HCT116 (cell line): ENCODE measurements at regions not wholly inside any gene's neighbourhood (a gene's known extent, or its start where the extent isn't known, plus 50 kb on each side); places are given as distances from the start of the nearest gene placed in this dataset.

Source experiments
- ATAC-seq: fragments of 200-7000 bp; cut with Tn5 transposase; 2 replicates; pipeline ENCODE4 v1.9.1; 2020; ENCODE audit warnings: mild to moderate bottlenecking, moderate library complexity
- BruUV-seq: library from RNA; stranded (reverse); fragments of 400-500 nt; replicated peaks from 2 replicates; lab custom pipeline; 2021; lab: Mats Ljungman, UMichigan
- CTCF ChIA-PET: fragments of 300-600 bp; sonication (Branson Sonifier 250); formaldehyde crosslinking; loops from one replicate; lab custom pipeline; 2021; ENCODE audit warnings: antibody characterized with exemption; lab: Charles Lee
- POLR2A ChIA-PET: fragments of 300-600, 350-600 bp; sonication (Branson Sonifier 250); formaldehyde crosslinking; loops from one replicate; lab custom pipeline; 2021; ENCODE audit warnings: antibody characterized with exemption; lab: Charles Lee
- RAD21 ChIA-PET, 2 experiments: fragments of 300-600 bp; sonication (Branson Sonifier 250); formaldehyde crosslinking; loops; one replicate each; lab custom pipeline; 2023; ENCODE audit warnings: low total read pairs in 2 of 2; ENCODE audit not compliant: uncharacterized antibody in 2 of 2, unreplicated experiment in 2 of 2, low non-redundant PET in 1 of 2; lab: Charles Lee
- DNase-seq: peaks from one replicate; pipeline ENCODE4 v3.0.0-alpha.2; 2010; ENCODE audit warnings: low read depth, low spot score
- H2AFZ ChIP-seq: fragments of 200-600 bp; shearing (Covaris generic), sonication (generic); 2 replicates; pipeline ENCODE4 v1.6.1; 2017; ENCODE audit warnings: low read depth, mixed run types, mixed read lengths, antibody characterized with exemption, low read length; ENCODE audit not compliant: poor library complexity, severe bottlenecking
- H3K27ac ChIP-seq: 2 replicates; pipeline ENCODE4 v1.5.1; 2012; ENCODE audit warnings: low read depth, low read length
- H3K27me3 ChIP-seq: fragments of 200-600 bp; sonication (generic); 2 replicates; pipeline ENCODE4 v1.6.1; 2016; ENCODE audit warnings: mixed run types, low read length, mixed read lengths; ENCODE audit not compliant: insufficient read depth
- H3K36me3 ChIP-seq, 2 experiments: fragments of 200-500 bp in 1 of 2; fragments of 200-600 bp in 1 of 2; sonication (Bioruptor generic) in 1 of 2; sonication (generic) in 1 of 2; 2 replicates each; pipeline versions ENCODE4 v1.5.1 to v1.6.1; 2014 to 2016; ENCODE audit warnings: low read length in 2 of 2, inconsistent platforms in 1 of 2, mixed read lengths in 1 of 2, mixed run types in 1 of 2; ENCODE audit not compliant: insufficient read depth in 2 of 2, control insufficient read depth in 1 of 2
- H3K4me1 ChIP-seq, 2 experiments: fragments of 200-600 bp in 1 of 2; sonication (generic) in 1 of 2; 2 replicates each; pipeline versions ENCODE4 v1.5.1 to v1.6.1; 2012 to 2017; ENCODE audit warnings: low read length in 2 of 2, inconsistent platforms in 1 of 2, mild to moderate bottlenecking in 1 of 2, mixed read lengths in 1 of 2, mixed run types in 1 of 2, moderate library complexity in 1 of 2; ENCODE audit not compliant: insufficient read depth in 2 of 2, control insufficient read depth in 1 of 2
- H3K4me2 ChIP-seq: fragments of 200-600 bp; sonication (generic); 2 replicates; pipeline ENCODE4 v1.6.1; 2017; ENCODE audit warnings: mixed run types, low read length, mixed read lengths
- H3K4me3 ChIP-seq, 2 experiments: fragments of 200-600 bp in 1 of 2; sonication (generic) in 1 of 2; replicated peaks in 1 of 2; 2 replicates each; pipeline ENCODE4 v1.5.1; 2011 to 2016; ENCODE audit warnings: low read length in 2 of 2, control low read depth in 1 of 2, low read depth in 1 of 2, mild to moderate bottlenecking in 1 of 2, mixed read lengths in 1 of 2, mixed run types in 1 of 2
- H3K79me2 ChIP-seq: fragments of 200-600 bp; sonication (generic); 2 replicates; pipeline ENCODE4 v1.6.1; 2017; ENCODE audit warnings: mild to moderate bottlenecking, mixed run types, low read length, moderate library complexity, mixed read lengths; ENCODE audit not compliant: insufficient read depth
- H3K9ac ChIP-seq: fragments of 200-600 bp; sonication (generic); 2 replicates; pipeline ENCODE4 v1.6.1; 2016; ENCODE audit warnings: low read length, mixed read lengths
- H3K9me2 ChIP-seq: fragments of 200-600 bp; sonication (generic), shearing (Covaris generic); 2 replicates; pipeline ENCODE4 v1.6.1; 2017; ENCODE audit warnings: mixed run types, mild to moderate bottlenecking, moderate library complexity; ENCODE audit not compliant: insufficient read depth
- H3K9me3 ChIP-seq, 2 experiments: fragments of 200-500 bp in 1 of 2; fragments of 200-600 bp in 1 of 2; sonication (Bioruptor generic) in 1 of 2; sonication (generic) in 1 of 2; 2 replicates each; pipeline ENCODE4 v1.6.1; 2014 to 2017; ENCODE audit warnings: low read length in 2 of 2, mixed read lengths in 2 of 2, inconsistent platforms in 1 of 2, low read depth in 1 of 2, mild to moderate bottlenecking in 1 of 2, mixed run types in 1 of 2, moderate library complexity in 1 of 2; ENCODE audit not compliant: control insufficient read depth in 1 of 2, insufficient read depth in 1 of 2
- H4K20me1 ChIP-seq: fragments of 200-600 bp; sonication (generic), shearing (Covaris generic); 2 replicates; pipeline ENCODE4 v1.6.1; 2017; ENCODE audit warnings: mixed run types, mild to moderate bottlenecking, moderate library complexity; ENCODE audit not compliant: insufficient read depth
- CBX3 ChIP-seq: IDR thresholded peaks from 2 replicates; pipeline ENCODE4 v1.6.1; 2012; ENCODE audit warnings: low read depth
- EGR1 ChIP-seq: IDR thresholded peaks from 2 replicates; pipeline ENCODE4 v1.6.1; 2012; ENCODE audit warnings: low read depth
- EZH2 ChIP-seq: fragments of 200-600 bp; sonication (generic); IDR thresholded peaks from 2 replicates; pipeline ENCODE4 v1.6.1; 2017; ENCODE audit warnings: antibody characterized with exemption, mixed run types
- EZH2phosphoT487 ChIP-seq: fragments of 200-600 bp; IDR thresholded peaks from 2 replicates; pipeline ENCODE4 v1.6.1; 2018; ENCODE audit warnings: antibody characterized with exemption, borderline replicate concordance
- FOSL1 ChIP-seq: IDR thresholded peaks from 2 replicates; pipeline ENCODE4 v1.6.1; 2012; ENCODE audit warnings: low read depth
- JUND ChIP-seq: IDR thresholded peaks from 2 replicates; pipeline ENCODE4 v1.6.1; 2012
- POLR2A ChIP-seq: IDR thresholded peaks from 2 replicates; pipeline ENCODE4 v1.7.0; 2011; ENCODE audit warnings: borderline replicate concordance; ENCODE audit not compliant: insufficient read depth, insufficient read length; ENCODE audit errors: extremely low read depth
- SIN3A ChIP-seq: IDR thresholded peaks from 2 replicates; pipeline ENCODE4 v1.6.1; 2012; ENCODE audit warnings: low read depth
- SP1 ChIP-seq: IDR thresholded peaks from 2 replicates; pipeline ENCODE4 v1.6.1; 2012; ENCODE audit warnings: low read depth
- ZFX ChIP-seq: fragments of 450-650 bp; IDR thresholded peaks from 2 replicates; pipeline ENCODE4 v1.6.1; 2017
- intact Hi-C: fragments of 100-400 bp; cut with micrococcal nuclease; formaldehyde crosslinking; loops from 2 replicates; pipeline ENCODE4 v1.10.0; 2022
- TF ChIP-seq, protein P1 (sequence below): IDR thresholded peaks from 2 replicates; pipeline ENCODE4 v1.6.1; 2012; ENCODE audit warnings: low read depth
- TF ChIP-seq, protein P2 (sequence below): IDR thresholded peaks from 2 replicates; pipeline ENCODE4 v1.6.1; 2011; ENCODE audit warnings: mild to moderate bottlenecking, low read length, moderate library complexity; ENCODE audit not compliant: insufficient replicate concordance; ENCODE audit errors: extremely low read depth
- TF ChIP-seq, protein P3 (sequence below): IDR thresholded peaks from 2 replicates; pipeline ENCODE4 v1.6.1; 2012
- TF ChIP-seq, protein P4 (sequence below), 3 experiments: fragments of 200-600 bp in 1 of 3; sonication (generic) in 1 of 3; IDR thresholded peaks in 2 of 3; conservative IDR thresholded peaks in 1 of 3; 2 replicates each; pipeline ENCODE4 v1.5.1; 2012 to 2017; ENCODE audit warnings: low read depth in 2 of 3, low read length in 2 of 3, antibody characterized with exemption in 1 of 3, borderline replicate concordance in 1 of 3, control low read depth in 1 of 3, mild to moderate bottlenecking in 1 of 3, mixed read lengths in 1 of 3, mixed run types in 1 of 3, moderate library complexity in 1 of 3; ENCODE audit not compliant: insufficient read depth in 1 of 3

DNA sequence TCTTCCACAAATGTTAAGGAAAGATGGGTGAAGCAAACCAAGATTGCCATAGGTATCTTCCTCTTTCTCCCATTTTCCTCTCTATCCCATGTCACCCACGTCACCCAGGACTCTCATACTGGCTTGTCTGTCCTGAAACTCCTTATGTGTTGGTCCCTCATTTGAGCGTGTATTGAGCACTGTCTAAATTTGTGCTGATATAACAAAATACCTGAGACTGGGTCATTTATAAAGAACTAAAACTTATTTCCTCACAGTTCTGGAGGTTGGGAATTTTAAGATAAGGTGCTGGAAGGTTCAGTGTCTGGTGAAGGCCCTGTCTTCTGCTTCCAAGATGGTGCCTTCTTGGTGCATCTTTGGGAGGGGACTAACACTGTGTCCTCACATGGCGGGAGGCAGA lies 186.9 kb upstream of the SLC24A5 start:
- intact Hi-C loops = no loop called here
- H3K4me3 ChIP-seq = no peak overlapping the region
- H3K4me1 ChIP-seq = no peaks in the 10 kb centered on the region
- H2AFZ ChIP-seq = no peak overlapping the region
- no peak overlapping the region for H3K9ac ChIP-seq
- ChIA-PET RAD21 (no interaction called here), POLR2A (no interaction called here), CTCF (no interaction called here)
- no peaks in the 10 kb centered on the region for H3K27me3 ChIP-seq
- no peaks in the 10 kb centered on the region for H3K36me3 ChIP-seq
- H3K79me2 ChIP-seq = no peaks in the 10 kb centered on the region
- no peaks in the 10 kb centered on the region for H4K20me1 ChIP-seq
- no peak for ATAC-seq
- no TSS peak for BruUV-seq
- H3K27ac ChIP-seq = no peak overlapping the region
- no peaks in the 10 kb centered on the region for H3K9me2 ChIP-seq
- no peak for DNase-seq
- no peak for TF ChIP-seq EGR1
- TF ChIP-seq EZH2 = no peak
- TF ChIP-seq, protein P1, sequence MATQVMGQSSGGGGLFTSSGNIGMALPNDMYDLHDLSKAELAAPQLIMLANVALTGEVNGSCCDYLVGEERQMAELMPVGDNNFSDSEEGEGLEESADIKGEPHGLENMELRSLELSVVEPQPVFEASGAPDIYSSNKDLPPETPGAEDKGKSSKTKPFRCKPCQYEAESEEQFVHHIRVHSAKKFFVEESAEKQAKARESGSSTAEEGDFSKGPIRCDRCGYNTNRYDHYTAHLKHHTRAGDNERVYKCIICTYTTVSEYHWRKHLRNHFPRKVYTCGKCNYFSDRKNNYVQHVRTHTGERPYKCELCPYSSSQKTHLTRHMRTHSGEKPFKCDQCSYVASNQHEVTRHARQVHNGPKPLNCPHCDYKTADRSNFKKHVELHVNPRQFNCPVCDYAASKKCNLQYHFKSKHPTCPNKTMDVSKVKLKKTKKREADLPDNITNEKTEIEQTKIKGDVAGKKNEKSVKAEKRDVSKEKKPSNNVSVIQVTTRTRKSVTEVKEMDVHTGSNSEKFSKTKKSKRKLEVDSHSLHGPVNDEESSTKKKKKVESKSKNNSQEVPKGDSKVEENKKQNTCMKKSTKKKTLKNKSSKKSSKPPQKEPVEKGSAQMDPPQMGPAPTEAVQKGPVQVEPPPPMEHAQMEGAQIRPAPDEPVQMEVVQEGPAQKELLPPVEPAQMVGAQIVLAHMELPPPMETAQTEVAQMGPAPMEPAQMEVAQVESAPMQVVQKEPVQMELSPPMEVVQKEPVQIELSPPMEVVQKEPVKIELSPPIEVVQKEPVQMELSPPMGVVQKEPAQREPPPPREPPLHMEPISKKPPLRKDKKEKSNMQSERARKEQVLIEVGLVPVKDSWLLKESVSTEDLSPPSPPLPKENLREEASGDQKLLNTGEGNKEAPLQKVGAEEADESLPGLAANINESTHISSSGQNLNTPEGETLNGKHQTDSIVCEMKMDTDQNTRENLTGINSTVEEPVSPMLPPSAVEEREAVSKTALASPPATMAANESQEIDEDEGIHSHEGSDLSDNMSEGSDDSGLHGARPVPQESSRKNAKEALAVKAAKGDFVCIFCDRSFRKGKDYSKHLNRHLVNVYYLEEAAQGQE = no peak
- no peak for TF ChIP-seq POLR2A
- TF ChIP-seq, protein P2, sequence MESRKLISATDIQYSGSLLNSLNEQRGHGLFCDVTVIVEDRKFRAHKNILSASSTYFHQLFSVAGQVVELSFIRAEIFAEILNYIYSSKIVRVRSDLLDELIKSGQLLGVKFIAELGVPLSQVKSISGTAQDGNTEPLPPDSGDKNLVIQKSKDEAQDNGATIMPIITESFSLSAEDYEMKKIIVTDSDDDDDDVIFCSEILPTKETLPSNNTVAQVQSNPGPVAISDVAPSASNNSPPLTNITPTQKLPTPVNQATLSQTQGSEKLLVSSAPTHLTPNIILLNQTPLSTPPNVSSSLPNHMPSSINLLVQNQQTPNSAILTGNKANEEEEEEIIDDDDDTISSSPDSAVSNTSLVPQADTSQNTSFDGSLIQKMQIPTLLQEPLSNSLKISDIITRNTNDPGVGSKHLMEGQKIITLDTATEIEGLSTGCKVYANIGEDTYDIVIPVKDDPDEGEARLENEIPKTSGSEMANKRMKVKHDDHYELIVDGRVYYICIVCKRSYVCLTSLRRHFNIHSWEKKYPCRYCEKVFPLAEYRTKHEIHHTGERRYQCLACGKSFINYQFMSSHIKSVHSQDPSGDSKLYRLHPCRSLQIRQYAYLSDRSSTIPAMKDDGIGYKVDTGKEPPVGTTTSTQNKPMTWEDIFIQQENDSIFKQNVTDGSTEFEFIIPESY = no peak
- TF ChIP-seq FOSL1 = no peak
- TF ChIP-seq SP1 = no peak
- TF ChIP-seq, protein P3, sequence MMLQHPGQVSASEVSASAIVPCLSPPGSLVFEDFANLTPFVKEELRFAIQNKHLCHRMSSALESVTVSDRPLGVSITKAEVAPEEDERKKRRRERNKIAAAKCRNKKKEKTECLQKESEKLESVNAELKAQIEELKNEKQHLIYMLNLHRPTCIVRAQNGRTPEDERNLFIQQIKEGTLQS = no peak
- TF ChIP-seq JUND = no peak
- TF ChIP-seq CBX3 = no peak
- TF ChIP-seq SIN3A = no peak
- TF ChIP-seq ZFX = no peak
- TF ChIP-seq EZH2phosphoT487 = no peak
- TF ChIP-seq, protein P4, sequence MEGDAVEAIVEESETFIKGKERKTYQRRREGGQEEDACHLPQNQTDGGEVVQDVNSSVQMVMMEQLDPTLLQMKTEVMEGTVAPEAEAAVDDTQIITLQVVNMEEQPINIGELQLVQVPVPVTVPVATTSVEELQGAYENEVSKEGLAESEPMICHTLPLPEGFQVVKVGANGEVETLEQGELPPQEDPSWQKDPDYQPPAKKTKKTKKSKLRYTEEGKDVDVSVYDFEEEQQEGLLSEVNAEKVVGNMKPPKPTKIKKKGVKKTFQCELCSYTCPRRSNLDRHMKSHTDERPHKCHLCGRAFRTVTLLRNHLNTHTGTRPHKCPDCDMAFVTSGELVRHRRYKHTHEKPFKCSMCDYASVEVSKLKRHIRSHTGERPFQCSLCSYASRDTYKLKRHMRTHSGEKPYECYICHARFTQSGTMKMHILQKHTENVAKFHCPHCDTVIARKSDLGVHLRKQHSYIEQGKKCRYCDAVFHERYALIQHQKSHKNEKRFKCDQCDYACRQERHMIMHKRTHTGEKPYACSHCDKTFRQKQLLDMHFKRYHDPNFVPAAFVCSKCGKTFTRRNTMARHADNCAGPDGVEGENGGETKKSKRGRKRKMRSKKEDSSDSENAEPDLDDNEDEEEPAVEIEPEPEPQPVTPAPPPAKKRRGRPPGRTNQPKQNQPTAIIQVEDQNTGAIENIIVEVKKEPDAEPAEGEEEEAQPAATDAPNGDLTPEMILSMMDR (IDR thresholded peaks at IDR 0.05 in 2 of 3, conservative IDR thresholded peaks at IDR 0.05 in 1 of 3; ENCODE audit: borderline replicate concordance in 1 of 3, insufficient read depth in 1 of 3, low read depth in 2 of 3, low read length in 2 of 3) = no peak
- peaks cover 8 to 20% of the 10 kb centered on the region in 2 experiments; a peak in 3 of 4 replicates for H3K9me3 ChIP-seq
- H3K4me2 ChIP-seq = no peak overlapping the region
